ENCODE measurements at regions not wholly inside any gene's neighbourhood (a gene's known extent, or its start where the extent isn't known, plus 50 kb on each side); places are given as distances from the start of the nearest gene placed in this dataset.

DNA sequence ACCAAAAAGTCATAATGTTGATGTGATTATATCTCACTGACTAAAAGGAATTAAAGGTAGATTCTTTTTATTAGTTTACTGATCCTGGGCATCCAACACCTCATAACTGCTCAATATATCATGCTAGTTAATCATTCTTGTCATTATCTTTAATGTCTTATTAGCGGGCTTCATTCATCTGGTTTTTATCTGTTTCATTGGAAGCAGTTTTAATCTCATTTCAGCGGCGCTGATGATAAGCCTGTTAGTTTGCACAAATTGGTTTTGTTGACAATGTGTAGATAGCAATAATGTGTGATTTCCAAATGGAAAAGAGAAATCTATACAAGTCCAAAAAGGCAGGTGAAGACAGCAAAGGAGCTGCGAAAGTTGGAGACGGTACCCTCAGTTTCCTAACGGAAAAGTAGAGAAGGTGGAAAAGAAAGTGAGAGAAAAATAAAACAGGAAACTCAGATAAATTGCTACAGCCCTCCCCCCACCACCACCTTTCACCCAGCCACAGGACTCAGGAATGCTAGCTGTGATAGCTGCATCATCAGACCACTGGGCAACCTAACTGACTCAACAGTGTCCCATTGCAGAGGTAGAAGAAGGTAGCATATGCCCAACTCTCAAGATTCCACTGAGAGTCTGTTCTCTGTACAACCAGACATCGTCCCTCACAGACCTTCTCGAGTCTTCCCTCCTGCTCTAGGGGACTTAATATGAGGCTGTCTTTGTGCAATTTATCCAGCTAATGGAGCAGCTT lies 241.7 kb upstream of the CAMK1G start (continued):
- TF ChIP-seq, protein P1, sequence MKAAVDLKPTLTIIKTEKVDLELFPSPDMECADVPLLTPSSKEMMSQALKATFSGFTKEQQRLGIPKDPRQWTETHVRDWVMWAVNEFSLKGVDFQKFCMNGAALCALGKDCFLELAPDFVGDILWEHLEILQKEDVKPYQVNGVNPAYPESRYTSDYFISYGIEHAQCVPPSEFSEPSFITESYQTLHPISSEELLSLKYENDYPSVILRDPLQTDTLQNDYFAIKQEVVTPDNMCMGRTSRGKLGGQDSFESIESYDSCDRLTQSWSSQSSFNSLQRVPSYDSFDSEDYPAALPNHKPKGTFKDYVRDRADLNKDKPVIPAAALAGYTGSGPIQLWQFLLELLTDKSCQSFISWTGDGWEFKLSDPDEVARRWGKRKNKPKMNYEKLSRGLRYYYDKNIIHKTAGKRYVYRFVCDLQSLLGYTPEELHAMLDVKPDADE (IDR thresholded peaks at IDR 0.05) = no peak
- TF ChIP-seq STAT1 (IDR thresholded peaks at IDR 0.05; ENCODE audit: unreplicated experiment) (no peak), JUNB (IDR thresholded peaks at IDR 0.05; ENCODE audit: unreplicated experiment) (no peak), POLR2AphosphoS5 (IDR thresholded peaks at IDR 0.05; ENCODE audit: low read depth) (no peak), EZH2 (IDR thresholded peaks at IDR 0.05; ENCODE audit: low read depth, unreplicated experiment) (no peak), ZNF331 (CRISPR knock-in tag; IDR thresholded peaks at IDR 0.05; ENCODE audit: low read depth) (no peak)
- TF ChIP-seq, protein P2, sequence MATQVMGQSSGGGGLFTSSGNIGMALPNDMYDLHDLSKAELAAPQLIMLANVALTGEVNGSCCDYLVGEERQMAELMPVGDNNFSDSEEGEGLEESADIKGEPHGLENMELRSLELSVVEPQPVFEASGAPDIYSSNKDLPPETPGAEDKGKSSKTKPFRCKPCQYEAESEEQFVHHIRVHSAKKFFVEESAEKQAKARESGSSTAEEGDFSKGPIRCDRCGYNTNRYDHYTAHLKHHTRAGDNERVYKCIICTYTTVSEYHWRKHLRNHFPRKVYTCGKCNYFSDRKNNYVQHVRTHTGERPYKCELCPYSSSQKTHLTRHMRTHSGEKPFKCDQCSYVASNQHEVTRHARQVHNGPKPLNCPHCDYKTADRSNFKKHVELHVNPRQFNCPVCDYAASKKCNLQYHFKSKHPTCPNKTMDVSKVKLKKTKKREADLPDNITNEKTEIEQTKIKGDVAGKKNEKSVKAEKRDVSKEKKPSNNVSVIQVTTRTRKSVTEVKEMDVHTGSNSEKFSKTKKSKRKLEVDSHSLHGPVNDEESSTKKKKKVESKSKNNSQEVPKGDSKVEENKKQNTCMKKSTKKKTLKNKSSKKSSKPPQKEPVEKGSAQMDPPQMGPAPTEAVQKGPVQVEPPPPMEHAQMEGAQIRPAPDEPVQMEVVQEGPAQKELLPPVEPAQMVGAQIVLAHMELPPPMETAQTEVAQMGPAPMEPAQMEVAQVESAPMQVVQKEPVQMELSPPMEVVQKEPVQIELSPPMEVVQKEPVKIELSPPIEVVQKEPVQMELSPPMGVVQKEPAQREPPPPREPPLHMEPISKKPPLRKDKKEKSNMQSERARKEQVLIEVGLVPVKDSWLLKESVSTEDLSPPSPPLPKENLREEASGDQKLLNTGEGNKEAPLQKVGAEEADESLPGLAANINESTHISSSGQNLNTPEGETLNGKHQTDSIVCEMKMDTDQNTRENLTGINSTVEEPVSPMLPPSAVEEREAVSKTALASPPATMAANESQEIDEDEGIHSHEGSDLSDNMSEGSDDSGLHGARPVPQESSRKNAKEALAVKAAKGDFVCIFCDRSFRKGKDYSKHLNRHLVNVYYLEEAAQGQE (IDR thresholded peaks at IDR 0.05; ENCODE audit: unreplicated experiment) = no peak

DNA sequence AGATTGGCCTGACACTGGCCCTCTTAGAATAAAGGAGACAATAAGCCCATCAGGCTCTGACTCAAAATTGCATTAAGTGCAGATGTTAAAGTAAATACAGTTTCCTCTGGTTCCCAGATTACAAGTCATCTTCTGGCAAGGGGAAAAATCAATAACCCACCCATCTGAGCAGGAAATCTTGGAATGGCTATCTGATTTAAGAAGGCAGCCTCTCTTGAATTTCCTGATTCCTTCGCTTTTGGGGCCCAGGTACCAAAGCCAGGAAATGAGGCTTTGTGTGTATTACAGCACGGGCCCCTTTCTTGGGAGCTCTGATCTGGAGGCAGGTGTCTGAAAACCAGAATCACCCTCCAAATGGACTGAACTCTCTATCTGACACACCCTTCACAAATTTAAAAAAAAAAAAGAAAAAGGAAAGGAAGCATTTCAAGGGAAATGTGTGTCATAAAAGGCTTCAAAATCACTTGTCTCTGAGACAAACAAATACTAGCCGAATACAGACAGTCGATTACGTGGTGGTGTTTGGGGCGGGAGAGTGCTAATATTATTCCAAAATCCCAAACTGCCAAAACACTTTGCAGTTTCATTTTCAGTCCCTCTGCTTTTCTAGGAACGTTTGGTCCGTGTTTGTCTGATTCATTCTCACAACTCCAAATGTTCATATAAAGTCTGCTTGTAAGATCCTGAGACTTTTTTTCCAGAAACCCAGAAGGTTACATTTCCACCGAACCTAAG lies 240.9 kb upstream of the CAMK1G start:
- Histone ChIP-seq H3F3A (replicated peaks; ENCODE audit: low read depth) (no peaks in the 10 kb centered on the region), H3K4me3 (no peak overlapping the region), H3K36me3 (ENCODE audit: insufficient read depth) (no peaks in the 10 kb centered on the region), H3K27me3 (ENCODE audit: insufficient read depth) (no peaks in the 10 kb centered on the region), H2AFZ (peak overlapping the region; percentile 59), H3K4me1 (ENCODE audit: insufficient read depth) (no peaks in the 10 kb centered on the region), H3K79me2 (replicated peaks; ENCODE audit: insufficient read depth) (no peaks in the 10 kb centered on the region), H3K27ac (ENCODE audit: low read depth) (no peak overlapping the region), H3K4me2 (no peak overlapping the region), H3K9me2 (ENCODE audit: insufficient read depth) (peaks cover 8% of the 10 kb centered on the region; the same call in 1 of the 2 replicates), H4K20me1 (replicated peaks; ENCODE audit: insufficient read depth) (no peaks in the 10 kb centered on the region)
- Mint-ChIP-seq H3K27ac (no peak overlapping the region), H3K4me3 (no peak overlapping the region), H3K36me3 (ENCODE audit: low read depth) (no peaks in the 10 kb centered on the region), H3K27me3 (ENCODE audit: insufficient read depth, low read depth, poor library complexity) (no peaks in the 10 kb centered on the region), H3K4me1 (peaks cover 11% of the 10 kb centered on the region), H3K9me3 (no peaks in the 10 kb centered on the region)
- ATAC-seq (no peak), DNase-seq (ENCODE audit: low spot score) (no peak)
- TF ChIP-seq JUNB (IDR thresholded peaks at IDR 0.05; ENCODE audit: unreplicated experiment) = no peak
- no peak for TF ChIP-seq ZNF331 (CRISPR knock-in tag; IDR thresholded peaks at IDR 0.05; ENCODE audit: low read depth)
- TF ChIP-seq, protein P3, sequence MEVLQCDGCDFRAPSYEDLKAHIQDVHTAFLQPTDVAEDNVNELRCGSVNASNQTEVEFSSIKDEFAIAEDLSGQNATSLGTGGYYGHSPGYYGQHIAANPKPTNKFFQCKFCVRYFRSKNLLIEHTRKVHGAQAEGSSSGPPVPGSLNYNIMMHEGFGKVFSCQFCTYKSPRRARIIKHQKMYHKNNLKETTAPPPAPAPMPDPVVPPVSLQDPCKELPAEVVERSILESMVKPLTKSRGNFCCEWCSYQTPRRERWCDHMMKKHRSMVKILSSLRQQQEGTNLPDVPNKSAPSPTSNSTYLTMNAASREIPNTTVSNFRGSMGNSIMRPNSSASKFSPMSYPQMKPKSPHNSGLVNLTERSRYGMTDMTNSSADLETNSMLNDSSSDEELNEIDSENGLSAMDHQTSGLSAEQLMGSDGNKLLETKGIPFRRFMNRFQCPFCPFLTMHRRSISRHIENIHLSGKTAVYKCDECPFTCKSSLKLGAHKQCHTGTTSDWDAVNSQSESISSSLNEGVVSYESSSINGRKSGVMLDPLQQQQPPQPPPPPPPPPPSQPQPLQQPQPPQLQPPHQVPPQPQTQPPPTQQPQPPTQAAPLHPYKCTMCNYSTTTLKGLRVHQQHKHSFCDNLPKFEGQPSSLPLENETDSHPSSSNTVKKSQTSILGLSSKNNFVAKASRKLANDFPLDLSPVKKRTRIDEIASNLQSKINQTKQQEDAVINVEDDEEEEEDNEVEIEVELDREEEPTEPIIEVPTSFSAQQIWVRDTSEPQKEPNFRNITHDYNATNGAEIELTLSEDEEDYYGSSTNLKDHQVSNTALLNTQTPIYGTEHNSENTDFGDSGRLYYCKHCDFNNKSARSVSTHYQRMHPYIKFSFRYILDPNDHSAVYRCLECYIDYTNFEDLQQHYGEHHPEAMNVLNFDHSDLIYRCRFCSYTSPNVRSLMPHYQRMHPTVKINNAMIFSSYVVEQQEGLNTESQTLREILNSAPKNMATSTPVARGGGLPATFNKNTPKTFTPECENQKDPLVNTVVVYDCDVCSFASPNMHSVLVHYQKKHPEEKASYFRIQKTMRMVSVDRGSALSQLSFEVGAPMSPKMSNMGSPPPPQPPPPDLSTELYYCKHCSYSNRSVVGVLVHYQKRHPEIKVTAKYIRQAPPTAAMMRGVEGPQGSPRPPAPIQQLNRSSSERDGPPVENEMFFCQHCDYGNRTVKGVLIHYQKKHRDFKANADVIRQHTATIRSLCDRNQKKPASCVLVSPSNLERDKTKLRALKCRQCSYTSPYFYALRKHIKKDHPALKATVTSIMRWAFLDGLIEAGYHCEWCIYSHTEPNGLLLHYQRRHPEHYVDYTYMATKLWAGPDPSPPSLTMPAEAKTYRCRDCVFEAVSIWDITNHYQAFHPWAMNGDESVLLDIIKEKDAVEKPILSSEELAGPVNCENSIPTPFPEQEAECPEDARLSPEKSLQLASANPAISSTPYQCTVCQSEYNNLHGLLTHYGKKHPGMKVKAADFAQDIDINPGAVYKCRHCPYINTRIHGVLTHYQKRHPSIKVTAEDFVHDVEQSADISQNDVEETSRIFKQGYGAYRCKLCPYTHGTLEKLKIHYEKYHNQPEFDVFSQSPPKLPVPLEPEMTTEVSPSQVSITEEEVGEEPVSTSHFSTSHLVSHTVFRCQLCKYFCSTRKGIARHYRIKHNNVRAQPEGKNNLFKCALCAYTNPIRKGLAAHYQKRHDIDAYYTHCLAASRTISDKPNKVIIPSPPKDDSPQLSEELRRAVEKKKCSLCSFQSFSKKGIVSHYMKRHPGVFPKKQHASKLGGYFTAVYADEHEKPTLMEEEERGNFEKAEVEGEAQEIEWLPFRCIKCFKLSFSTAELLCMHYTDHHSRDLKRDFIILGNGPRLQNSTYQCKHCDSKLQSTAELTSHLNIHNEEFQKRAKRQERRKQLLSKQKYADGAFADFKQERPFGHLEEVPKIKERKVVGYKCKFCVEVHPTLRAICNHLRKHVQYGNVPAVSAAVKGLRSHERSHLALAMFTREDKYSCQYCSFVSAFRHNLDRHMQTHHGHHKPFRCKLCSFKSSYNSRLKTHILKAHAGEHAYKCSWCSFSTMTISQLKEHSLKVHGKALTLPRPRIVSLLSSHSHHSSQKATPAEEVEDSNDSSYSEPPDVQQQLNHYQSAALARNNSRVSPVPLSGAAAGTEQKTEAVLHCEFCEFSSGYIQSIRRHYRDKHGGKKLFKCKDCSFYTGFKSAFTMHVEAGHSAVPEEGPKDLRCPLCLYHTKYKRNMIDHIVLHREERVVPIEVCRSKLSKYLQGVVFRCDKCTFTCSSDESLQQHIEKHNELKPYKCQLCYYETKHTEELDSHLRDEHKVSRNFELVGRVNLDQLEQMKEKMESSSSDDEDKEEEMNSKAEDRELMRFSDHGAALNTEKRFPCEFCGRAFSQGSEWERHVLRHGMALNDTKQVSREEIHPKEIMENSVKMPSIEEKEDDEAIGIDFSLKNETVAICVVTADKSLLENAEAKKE (CRISPR knock-in tag; IDR thresholded peaks at IDR 0.05) = no peak
- TF ChIP-seq EZH2 (IDR thresholded peaks at IDR 0.05; ENCODE audit: low read depth, unreplicated experiment) = no peak
- no peak for TF ChIP-seq NANOG (IDR thresholded peaks at IDR 0.05; ENCODE audit: borderline replicate concordance)
- no peak for TF ChIP-seq CREB1 (CRISPR knock-in tag; IDR thresholded peaks at IDR 0.05; ENCODE audit: low read depth)
- TF ChIP-seq EZH2phosphoT487 (IDR thresholded peaks at IDR 0.05; ENCODE audit: unreplicated experiment) = no peak
- no peak for TF ChIP-seq STAT1 (IDR thresholded peaks at IDR 0.05; ENCODE audit: unreplicated experiment)
- no peak for TF ChIP-seq ZNF114 (CRISPR knock-in tag; IDR thresholded peaks at IDR 0.05)
- no peak for TF ChIP-seq POLR2AphosphoS5 (IDR thresholded peaks at IDR 0.05; ENCODE audit: low read depth)

All from GM23338 (cell line).